Stimulated activated CD8-positive, alpha-beta memory T cell treated with anti-CD3 and anti-CD28 coated beads, Interleukin-7, amount 100 ng/mL, for 4 hours (primary cell): ENCODE measurements at regions not wholly inside any gene's neighbourhood (a gene's known extent, or its start where the extent isn't known, plus 50 kb on each side); places are given as distances from the start of the nearest gene placed in this dataset.
"Not testable (repeated sequence)": the region's sequence is repeated elsewhere in the genome, so short reads cannot be mapped to it uniquely, and the experiment has no call there.

Source experiments
- DNase-seq, 2 donors: peaks; one replicate each; pipeline ENCODE4 v3.0.0-alpha.2; 2020; ENCODE audit warnings: low read depth in 2 of 2

- no peak for DNase-seq
Observed at GRCh38 chr18:30828700-30829099, 213.8 kb downstream of the DSC3 start.

DNA sequence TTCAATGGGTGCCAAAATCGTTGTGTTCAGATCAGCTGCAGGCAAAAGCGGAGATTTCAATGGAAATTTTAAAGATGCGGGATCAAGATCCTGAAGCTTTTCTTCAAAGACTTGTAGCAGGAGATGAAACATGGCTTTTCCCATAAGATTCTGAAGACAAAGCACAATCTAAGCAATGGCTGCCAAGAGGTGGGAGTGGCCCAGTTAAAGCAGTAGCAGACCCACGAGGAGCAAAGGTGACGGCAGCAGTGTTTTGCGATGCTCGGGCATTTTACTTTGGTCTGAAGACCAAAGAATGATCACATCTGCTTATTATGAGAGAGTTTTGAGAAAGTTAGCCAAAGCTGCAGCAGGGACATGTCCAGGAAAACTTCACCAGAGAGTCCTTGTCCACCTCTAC is 222.9 kb downstream of the DSC3 start:
- no peak for DNase-seq

DNA sequence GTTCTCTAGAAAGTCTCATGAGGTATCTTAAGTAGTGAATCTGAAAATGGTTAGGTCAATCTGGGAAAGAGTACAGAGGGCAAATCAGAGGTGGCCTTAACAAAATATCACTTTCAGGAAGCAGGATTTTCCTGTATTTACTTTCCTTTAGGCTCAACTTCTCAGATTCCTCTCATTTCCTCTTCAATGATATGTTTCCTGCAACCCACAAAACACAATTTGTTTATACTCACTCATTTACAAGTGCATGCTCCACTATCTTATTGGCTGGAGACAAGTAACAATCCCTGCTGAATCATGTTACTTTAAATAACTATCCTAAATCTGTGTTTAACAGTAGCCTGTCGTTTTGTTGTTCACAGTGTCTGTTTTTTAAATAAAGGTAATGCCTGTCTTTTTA is 228.1 kb downstream of the DSC3 start:
- DNase-seq = no peak

DNA sequence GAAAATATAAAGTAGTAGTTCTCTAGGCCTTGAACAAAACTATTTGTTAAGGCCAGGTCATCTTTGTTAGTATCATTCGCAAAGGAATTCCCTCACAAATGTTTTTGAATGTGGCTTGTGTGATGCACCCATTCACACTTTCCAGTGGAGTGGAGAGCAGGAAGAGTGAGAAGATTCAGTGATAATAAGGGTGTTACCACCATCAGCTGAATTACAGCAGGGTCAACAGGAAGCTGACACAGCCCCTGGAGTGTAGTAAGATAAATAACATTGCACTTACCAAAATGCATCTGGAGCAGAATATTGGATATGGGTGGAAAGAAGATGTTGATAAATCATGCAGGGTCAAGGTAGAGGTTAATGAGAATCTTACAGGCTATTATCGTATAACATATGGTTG is 231.0 kb downstream of the DSC3 start:
- DNase-seq = no peak

GRCh38 chr18:30810580-30810979 is 232.0 kb downstream of the DSC3 start:
- DNase-seq = no peak

DNA sequence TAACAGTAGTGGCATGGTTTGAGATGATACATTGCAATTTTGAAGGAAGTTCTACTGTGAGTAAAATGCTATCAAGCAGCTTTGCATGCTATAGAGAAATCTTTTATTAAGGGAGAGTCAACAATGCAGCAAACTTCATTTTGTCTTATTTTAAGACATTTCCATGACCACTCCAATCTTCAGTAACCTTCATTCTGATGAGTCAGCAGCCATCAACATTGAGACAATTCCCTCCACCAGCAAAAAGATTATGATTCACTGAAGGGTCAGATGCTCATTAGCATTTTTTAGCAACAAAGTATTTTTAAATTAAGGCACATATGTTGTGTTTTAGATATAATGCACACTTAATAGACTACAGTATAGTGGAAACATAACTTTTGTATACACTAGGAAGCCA is 235.7 kb downstream of the DSC3 start:
- no peak for DNase-seq

DNA sequence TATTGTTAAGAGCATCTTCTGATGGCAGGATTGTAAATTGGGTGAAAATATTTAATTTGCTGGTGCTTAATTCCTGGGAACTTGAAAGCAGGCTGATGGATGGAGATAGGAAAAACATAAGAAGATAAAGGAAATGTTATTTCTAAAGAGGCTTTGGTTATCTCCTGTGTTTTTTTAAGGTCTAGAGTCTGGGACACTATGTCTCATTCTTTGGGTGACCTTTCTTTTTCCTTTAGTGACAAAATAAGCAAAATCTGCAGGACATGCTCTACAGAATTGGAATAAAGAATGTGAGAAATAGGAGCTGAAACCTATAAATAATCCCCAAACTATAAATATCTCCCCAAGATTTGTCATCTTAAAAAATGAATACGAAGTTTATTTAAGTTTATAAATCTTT is 241.7 kb downstream of the DSC3 start:
- DNase-seq = no peak

- DNase-seq = no peak
Observed at GRCh38 chr18:30792051-30792450, 250.5 kb downstream of the DSC3 start.

DNA sequence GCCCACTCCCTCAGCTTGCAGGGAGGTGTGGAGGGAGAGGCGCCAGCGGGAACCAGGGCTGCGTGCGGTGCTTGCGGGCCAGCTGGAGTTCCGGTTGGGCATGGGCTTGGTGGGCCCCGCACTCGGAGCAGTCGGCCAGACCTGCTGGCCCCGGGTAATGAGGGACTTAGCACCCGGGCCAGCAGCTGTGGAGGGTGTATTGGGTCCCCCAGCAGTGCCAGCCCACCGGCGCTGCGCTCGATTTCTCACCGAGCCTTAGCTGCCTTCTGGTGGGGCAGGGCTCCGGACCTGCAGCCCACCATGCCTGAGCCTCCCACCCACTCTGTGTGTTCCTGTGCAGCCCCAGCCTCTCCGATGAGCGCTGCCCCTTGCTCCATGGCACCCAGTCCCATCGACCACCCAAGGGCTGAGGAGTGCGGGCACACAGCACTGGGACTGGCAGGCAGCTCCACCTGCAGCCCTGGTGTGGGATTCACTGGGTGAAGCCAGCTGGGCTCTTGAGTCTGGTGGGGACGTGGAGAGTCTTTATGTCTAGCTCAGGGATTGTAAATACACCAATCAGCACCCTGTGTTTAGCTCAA is 254.0 kb downstream of the DSC3 start:
- DNase-seq = not testable (repeated sequence)

- no peak for DNase-seq
Observed at GRCh38 chr18:30787410-30787809, 255.1 kb downstream of the DSC3 start.

DNA sequence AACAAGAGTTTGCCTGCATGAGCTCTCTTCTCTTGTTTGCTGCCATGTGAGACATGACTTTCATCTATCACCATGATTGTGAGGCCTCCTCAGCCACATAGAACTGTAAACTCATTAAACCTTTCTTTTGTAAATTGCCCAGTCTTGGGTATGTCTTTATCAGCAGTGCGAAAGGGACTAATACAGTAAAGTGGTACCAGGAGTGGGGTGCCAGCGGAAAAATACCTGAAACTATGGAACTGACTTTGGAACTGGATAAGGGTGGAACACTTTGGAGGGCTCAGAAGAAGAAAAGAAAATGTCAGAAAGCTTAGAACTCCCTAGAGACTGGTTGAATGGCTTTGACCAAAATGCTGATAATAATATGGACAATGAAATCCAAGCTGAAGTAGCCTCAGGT is 260.9 kb downstream of the DSC3 start:
- DNase-seq = no peak

DNA sequence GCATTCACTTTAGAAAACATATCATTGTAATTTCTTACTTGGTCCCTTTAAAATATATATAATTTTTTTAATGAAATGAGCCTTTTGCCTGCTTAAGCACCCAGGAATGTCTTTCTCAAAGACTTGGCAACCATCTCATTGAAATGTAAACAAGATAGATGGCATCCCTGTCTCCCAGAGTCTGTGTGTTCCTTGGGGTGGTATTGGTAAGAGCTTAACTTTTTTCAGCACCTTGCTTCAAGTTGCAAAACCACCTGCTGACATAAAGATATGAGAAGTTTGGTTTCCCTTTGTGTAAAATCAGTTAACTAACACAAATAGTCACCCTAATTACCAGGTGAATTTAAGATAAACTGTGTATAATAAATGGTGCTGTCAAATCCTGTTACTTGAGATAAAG is 266.9 kb downstream of the DSC3 start:
- no peak for DNase-seq

DNA sequence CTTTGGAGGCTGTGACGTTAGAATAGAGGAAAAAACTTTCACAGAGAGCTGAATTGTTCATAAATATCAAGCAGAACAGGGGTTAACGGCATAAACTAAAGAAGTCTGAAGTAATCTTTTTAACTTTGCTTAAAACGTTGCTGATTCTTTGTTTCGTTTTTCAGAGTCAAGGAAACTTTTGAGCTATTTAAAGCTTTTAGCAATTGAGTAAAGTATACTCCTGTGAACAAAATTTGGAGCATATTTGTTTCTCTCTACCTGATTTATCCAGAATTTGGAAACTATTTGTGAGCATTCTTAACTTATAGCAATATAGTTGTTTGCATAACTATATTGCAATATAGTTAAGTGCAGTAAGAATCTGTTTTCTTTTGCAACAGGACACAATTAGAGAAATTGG is 270.4 kb downstream of the DSC3 start:
- not testable (repeated sequence) for DNase-seq

- DNase-seq = no peak
Observed at GRCh38 chr18:30766053-30766452, 276.5 kb downstream of the DSC3 start.

DNA sequence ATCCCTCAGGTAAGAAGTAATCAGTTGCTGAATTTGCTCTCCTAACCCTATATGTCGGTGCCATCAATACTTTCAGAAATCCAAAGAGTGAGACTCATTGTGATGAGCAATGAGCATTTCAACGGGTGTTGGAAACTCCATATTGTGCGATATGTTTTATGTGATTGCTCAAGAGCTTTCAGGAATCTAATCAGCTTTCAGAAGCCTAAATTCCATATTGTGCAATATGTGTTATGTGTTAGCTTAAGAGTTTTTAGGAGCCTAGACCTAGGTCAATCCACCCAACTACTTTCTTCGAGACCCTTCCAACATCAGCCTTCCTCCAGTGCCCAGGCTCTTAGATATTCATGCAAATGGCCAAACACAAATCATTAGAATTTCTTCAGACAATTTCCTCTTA is 277.3 kb downstream of the DSC3 start:
- DNase-seq = no peak

DNA sequence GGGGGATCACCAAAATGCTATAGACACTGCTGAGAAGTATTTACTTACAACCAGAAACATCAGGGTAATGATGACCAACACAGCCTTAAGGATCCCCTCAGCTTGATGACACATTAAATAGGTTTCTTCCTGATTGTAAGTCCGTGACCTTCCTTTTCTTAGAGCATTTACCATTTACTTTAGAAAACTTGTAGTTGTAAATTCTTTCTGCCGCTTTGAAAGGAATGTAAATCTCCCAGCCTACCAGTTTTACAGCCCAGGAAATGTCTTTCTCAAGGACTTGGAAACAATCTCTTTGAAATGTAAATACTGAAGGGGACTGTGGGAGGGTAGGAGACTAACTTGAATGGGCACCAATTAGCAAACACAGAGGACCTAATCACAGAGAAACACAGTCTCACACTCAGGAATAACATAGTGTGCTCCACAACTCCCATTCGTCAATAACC is 278.6 kb downstream of the DSC3 start:
- DNase-seq = no peak

DNA sequence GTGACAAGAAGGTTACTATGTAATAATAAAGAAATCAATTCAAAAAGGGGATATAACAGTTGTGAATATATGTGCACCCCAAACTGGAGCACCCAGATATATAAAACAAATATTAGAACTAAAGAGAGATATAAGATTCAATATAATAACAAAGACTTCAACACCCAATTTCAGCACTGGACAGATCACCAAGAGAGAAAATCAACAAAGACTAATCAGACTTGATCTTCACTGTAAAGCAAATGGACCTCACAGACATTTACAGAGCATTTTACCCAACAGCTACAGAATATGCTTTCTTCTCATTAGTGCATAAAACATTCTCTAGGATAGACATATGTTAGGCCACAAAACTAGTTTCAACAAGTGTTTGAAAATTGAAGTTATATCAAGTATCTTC is 287.7 kb downstream of the DSC3 start:
- DNase-seq = no peak

GRCh38 chr18:30748541-30748940 is 294.0 kb downstream of the DSC3 start:
- no peak for DNase-seq

GRCh38 chr18:30746224-30746623 is 296.3 kb downstream of the DSC3 start:
- DNase-seq = no peak

GRCh38 chr18:30743033-30743432 is 299.5 kb downstream of the DSC3 start:
- no peak for DNase-seq

GRCh38 chr18:30730915-30731314 is 311.6 kb downstream of the DSC3 start:
- DNase-seq = no peak

DNA sequence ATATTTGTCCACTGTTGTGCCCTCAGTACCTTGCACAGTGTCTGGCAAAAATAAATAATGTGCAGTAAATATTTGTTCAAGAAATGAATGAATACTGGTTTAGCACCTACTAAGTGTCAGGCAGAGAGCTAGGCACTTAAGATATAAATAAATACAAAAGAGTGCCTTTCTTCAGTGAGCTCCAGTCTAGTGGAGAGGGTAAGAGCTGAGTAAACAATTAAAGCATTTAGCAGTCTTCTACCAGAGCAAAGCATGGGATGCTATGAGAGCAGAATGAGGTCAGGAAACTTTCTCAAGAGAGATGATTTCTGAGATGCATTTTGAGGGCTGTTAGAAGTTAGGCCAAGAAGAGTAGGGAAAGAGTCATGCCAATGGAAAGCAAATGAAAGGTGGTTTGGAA is 314.7 kb downstream of the DSC3 start:
- no peak for DNase-seq

GRCh38 chr18:30713299-30713698 is 329.2 kb downstream of the DSC3 start:
- DNase-seq = no peak

- no peak for DNase-seq
Observed at GRCh38 chr18:30712383-30712782, 330.2 kb downstream of the DSC3 start.

GRCh38 chr18:30709595-30709994 is 332.9 kb downstream of the DSC3 start:
- no peak for DNase-seq
